ENCODE measurements at regions not wholly inside any gene's neighbourhood (a gene's known extent, or its start where the extent isn't known, plus 50 kb on each side); places are given as distances from the start of the nearest gene placed in this dataset.

- TF ChIP-seq NRF1 (IDR thresholded peaks at IDR 0.05; ENCODE audit: low read depth, low read length) = no peak
- no peak for TF ChIP-seq TAF1 (IDR thresholded peaks at IDR 0.05; ENCODE audit: borderline replicate concordance, low read depth, low read length)
- no peak for TF ChIP-seq GABPA (IDR thresholded peaks at IDR 0.05; ENCODE audit: low read depth)
- TF ChIP-seq POLR2AphosphoS5 (IDR thresholded peaks at IDR 0.05; ENCODE audit: low read depth, low read length) = no peak
- no peak for TF ChIP-seq EZH2phosphoT487 (IDR thresholded peaks at IDR 0.05; ENCODE audit: borderline replicate concordance, low read depth)
Observed at GRCh38 chr20:11090751-11091150, 417.0 kb upstream of the JAG1 start.
